ENCODE measurements at regions not wholly inside any gene's neighbourhood (a gene's known extent, or its start where the extent isn't known, plus 50 kb on each side); places are given as distances from the start of the nearest gene placed in this dataset.

DNA sequence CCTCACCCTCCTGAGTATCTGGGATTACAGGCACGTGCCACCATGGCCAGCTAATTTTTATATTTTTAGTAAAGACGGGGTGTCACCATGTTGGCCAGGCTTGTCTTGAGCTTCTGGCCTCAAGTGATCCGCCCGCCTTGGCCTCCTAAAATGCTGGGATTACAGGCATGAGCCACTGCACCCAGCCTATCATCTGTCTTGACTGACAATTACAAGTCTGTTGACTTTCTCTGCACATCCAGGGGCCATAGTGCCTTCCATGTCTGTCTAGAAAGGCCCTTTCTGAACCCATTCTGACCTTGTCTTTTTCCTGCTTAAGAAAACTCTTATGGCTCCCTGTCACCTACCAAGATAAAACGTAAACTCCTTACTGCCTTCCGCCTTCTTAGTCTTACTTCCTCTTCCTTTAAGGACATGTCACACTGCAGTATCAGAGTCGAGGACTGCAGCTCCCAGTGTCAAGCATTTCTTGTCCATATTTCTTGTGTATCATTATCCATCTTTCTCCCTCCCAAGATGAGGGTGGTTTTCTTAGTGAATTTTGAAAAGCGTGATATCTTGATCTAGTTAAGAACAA is 49.9 kb upstream of the SHB start:
- Histone ChIP-seq H3K27ac (ENCODE audit: low read length) (no peak overlapping the region), H2AFZ (ENCODE audit: low read length) (no peak overlapping the region), H3K9me3 (replicated peaks; ENCODE audit: insufficient read depth, low read length) (no peaks in the 10 kb centered on the region), H3K27me3 (replicated peaks; ENCODE audit: insufficient read depth, low read length) (no peaks in the 10 kb centered on the region), H4K20me1 (ENCODE audit: insufficient read depth, low read length) (no peaks in the 10 kb centered on the region), H3K36me3 (replicated peaks; ENCODE audit: insufficient read depth, low read length) (no peaks in the 10 kb centered on the region), H3K4me2 (ENCODE audit: low read depth, low read length) (no peak overlapping the region), H3K4me1 (ENCODE audit: low read length) (no peaks in the 10 kb centered on the region), H3K9me2 (replicated peaks; ENCODE audit: insufficient read depth, low read length) (no peaks in the 10 kb centered on the region), H3K4me3 (ENCODE audit: low read length) (no peak overlapping the region), H3K79me2 (ENCODE audit: low read length) (no peaks in the 10 kb centered on the region), H3F3A (ENCODE audit: insufficient read depth, low read length) (no peaks in the 10 kb centered on the region), H3K9ac (ENCODE audit: low read length) (no peak overlapping the region)
- DNase-seq, result no peak
- TF ChIP-seq, protein P1, sequence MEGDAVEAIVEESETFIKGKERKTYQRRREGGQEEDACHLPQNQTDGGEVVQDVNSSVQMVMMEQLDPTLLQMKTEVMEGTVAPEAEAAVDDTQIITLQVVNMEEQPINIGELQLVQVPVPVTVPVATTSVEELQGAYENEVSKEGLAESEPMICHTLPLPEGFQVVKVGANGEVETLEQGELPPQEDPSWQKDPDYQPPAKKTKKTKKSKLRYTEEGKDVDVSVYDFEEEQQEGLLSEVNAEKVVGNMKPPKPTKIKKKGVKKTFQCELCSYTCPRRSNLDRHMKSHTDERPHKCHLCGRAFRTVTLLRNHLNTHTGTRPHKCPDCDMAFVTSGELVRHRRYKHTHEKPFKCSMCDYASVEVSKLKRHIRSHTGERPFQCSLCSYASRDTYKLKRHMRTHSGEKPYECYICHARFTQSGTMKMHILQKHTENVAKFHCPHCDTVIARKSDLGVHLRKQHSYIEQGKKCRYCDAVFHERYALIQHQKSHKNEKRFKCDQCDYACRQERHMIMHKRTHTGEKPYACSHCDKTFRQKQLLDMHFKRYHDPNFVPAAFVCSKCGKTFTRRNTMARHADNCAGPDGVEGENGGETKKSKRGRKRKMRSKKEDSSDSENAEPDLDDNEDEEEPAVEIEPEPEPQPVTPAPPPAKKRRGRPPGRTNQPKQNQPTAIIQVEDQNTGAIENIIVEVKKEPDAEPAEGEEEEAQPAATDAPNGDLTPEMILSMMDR (IDR thresholded peaks at IDR 0.05; ENCODE audit: low read length), result no peak
- TF ChIP-seq EZH2 (optimal IDR thresholded peaks at IDR 0.05; ENCODE audit: low read depth, low read length) (no peak), EZH2phosphoT487 (IDR thresholded peaks at IDR 0.05; ENCODE audit: low read length) (no peak)

Measured in MM.1S (cell line).